ENCODE measurements at regions not wholly inside any gene's neighbourhood (a gene's known extent, or its start where the extent isn't known, plus 50 kb on each side); places are given as distances from the start of the nearest gene placed in this dataset.
"Not testable (repeated sequence)": the region's sequence is repeated elsewhere in the genome, so short reads cannot be mapped to it uniquely, and the experiment has no call there.

GRCh38 chr5:144035046-144035740 lies 135.3 kb downstream of the YIPF5 start:
- no peak overlapping the region for H3K4me3 ChIP-seq (ENCODE audit: low read depth, low read length)
- TF ChIP-seq CTCF (conservative IDR thresholded peaks at IDR 0.05; ENCODE audit: low read depth, low read length) = no peak
- no peak for DNase-seq (ENCODE audit: low read depth)

GRCh38 chr5:144036476-144036875 lies 134.0 kb downstream of the YIPF5 start:
- no peak for TF ChIP-seq CTCF (conservative IDR thresholded peaks at IDR 0.05; ENCODE audit: low read depth, low read length)
- no peak for DNase-seq (ENCODE audit: low read depth)
- no peak overlapping the region for H3K4me3 ChIP-seq (ENCODE audit: low read depth, low read length)

GRCh38 chr5:144040615-144041305 lies 129.7 kb downstream of the YIPF5 start:
- TF ChIP-seq CTCF (conservative IDR thresholded peaks at IDR 0.05; ENCODE audit: low read depth, low read length) = no peak

GRCh38 chr5:144042156-144042555 lies 128.3 kb downstream of the YIPF5 start:
- no peak for TF ChIP-seq CTCF (conservative IDR thresholded peaks at IDR 0.05; ENCODE audit: low read depth, low read length)
- H3K4me3 ChIP-seq (ENCODE audit: low read depth, low read length) = no peak overlapping the region
- no peak for DNase-seq (ENCODE audit: low read depth)

More at GRCh38 chr5:144040615-144041305, 129.7 kb downstream of the YIPF5 start:
- no peak for DNase-seq (ENCODE audit: low read depth)
- H3K4me3 ChIP-seq (ENCODE audit: low read depth, low read length) = no peak overlapping the region

- no peak for DNase-seq (ENCODE audit: low read depth)
- no peak overlapping the region for H3K4me3 ChIP-seq (ENCODE audit: low read depth, low read length)
- no peak for TF ChIP-seq CTCF (conservative IDR thresholded peaks at IDR 0.05; ENCODE audit: low read depth, low read length)
Measured at GRCh38 chr5:144048259-144048856, 122.1 kb downstream of the YIPF5 start.

- H3K4me3 ChIP-seq (ENCODE audit: low read depth, low read length); DNase-seq (ENCODE audit: low read depth): not testable (repeated sequence)
Measured at GRCh38 chr5:144055391-144055790, 115.1 kb downstream of the YIPF5 start.

- H3K4me3 ChIP-seq (ENCODE audit: low read depth, low read length); DNase-seq (ENCODE audit: low read depth): not testable (repeated sequence)
Measured at GRCh38 chr5:144060091-144060490, 110.4 kb downstream of the YIPF5 start.

GRCh38 chr5:144060598-144060997 lies 109.9 kb downstream of the YIPF5 start:
- no peak for DNase-seq (ENCODE audit: low read depth)
- H3K4me3 ChIP-seq (ENCODE audit: low read depth, low read length) = no peak overlapping the region
- TF ChIP-seq CTCF (conservative IDR thresholded peaks at IDR 0.05; ENCODE audit: low read depth, low read length) = no peak

Data from epithelial cell of proximal tubule (primary cell).